Activated T-helper 1 cell treated with Interleukin-2 at 50 U/mL for 16 hours (primary cell): ENCODE measurements at regions not wholly inside any gene's neighbourhood (a gene's known extent, or its start where the extent isn't known, plus 50 kb on each side); places are given as distances from the start of the nearest gene placed in this dataset.

Experiments
- DNase-seq: peaks from one replicate; pipeline ENCODE4 v3.0.0-alpha.2; 2020; ENCODE audit warnings: low read depth

- DNase-seq, result no peak
Measured at GRCh38 chr9:78605041-78606000, 308.4 kb downstream of the PSAT1 start.

DNA sequence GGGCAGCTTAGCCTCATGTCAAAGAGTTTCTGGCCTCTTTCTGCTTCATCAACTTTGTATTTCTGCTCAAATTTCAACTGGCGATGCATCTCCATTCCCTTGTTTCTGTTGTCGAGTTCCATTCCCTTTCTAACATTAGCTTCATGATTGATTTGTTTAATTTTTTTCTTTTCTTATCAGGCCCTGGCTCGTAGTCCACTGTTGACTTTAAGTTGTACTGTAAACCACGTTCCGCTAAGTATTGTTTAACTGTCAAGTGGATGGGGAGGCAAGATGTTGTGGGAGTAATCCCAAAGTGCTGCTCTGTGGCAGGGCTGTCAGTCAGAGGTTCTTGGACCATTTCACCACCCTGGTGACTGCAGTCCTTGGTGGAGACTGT is 309.1 kb downstream of the PSAT1 start:
- DNase-seq, result no peak

DNA sequence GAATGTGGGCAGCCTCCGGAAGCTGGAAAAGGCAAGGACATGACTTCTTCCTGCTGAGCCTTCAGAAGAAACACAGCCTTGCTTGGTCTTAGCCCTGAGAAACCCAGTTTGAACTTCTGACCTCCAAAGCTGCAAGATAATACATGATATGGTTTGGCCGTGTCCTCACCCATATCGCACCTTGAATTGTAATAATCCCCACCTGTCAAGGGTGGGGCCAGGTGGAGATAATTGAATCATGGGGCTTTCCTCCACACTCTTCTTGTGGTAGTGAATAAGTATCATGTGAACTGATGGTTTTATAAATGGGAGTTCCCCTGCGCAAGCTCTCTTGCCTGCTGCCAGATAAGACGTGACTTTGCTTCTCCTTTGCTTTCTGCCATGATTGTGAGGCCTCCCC is 310.9 kb downstream of the PSAT1 start:
- DNase-seq, result no peak

- DNase-seq, result no peak
Measured at GRCh38 chr9:78609450-78609849, 312.5 kb downstream of the PSAT1 start.

GRCh38 chr9:78612091-78612490 is 315.2 kb downstream of the PSAT1 start:
- no peak for DNase-seq

GRCh38 chr9:78613006-78613405 is 316.1 kb downstream of the PSAT1 start:
- no peak for DNase-seq

GRCh38 chr9:78614892-78615291 is 318.0 kb downstream of the PSAT1 start:
- no peak for DNase-seq

- DNase-seq, result no peak
Measured at GRCh38 chr9:78615372-78615771, 318.4 kb downstream of the PSAT1 start.

- DNase-seq, result no peak
Measured at GRCh38 chr9:78618735-78619134, 321.8 kb downstream of the PSAT1 start.

DNA sequence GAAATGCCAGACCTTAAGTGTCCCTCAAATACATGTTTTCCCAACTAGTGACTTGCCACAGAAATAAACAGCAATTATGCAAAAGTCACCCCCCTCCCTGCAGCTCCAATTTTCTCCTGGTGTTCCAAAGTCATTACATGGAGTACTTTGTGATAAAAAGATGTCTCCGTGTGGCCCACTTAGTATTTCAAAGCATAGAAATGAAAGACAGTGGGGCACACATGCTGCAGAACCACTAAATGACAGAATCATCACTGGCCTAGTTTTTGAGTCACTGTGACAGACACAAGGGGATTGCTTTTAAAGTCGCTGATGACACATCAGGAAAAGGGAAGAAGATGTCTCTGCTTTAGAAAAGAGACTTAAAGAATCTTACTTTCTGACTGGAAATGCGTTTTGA is 323.4 kb downstream of the PSAT1 start:
- no peak for DNase-seq

DNA sequence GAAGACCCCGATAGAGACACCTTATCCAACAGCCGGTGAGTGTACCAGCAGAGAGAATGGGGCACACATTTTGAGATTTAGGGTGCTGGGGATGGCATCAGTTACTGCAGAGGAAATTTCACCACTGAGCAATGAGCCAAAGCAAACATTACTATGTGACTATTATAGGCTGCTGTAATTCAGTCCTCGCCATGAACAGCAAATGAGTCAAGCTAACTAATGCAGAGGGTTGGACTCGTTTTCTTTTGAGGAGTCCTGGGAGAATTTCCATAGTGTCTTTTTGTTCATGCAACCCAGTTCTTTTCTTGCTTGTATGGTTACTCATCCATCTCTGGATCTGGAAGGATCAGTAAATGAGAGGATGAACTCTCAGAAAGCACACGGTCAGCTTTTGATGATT is 323.8 kb downstream of the PSAT1 start:
- DNase-seq, result no peak

DNA sequence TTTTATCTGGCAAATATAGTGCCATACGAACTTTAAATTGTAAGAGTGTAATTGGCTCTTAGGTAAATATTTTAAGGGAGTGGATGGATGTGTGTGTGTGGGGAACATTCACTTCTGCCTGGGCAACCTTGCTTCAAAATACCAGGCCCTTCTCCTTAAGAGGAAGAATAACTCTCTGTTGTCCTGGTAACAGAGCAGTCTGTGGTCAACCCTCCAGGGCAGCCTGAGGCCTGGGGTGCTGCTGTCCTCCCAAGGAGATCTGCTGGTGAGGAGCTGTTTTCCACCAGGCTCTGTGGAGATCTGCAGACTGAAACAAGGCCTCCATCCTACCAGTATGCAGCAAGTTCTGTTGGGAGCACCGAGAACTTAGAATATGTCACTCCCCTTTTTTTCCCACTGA is 325.2 kb downstream of the PSAT1 start:
- DNase-seq, result no peak

DNA sequence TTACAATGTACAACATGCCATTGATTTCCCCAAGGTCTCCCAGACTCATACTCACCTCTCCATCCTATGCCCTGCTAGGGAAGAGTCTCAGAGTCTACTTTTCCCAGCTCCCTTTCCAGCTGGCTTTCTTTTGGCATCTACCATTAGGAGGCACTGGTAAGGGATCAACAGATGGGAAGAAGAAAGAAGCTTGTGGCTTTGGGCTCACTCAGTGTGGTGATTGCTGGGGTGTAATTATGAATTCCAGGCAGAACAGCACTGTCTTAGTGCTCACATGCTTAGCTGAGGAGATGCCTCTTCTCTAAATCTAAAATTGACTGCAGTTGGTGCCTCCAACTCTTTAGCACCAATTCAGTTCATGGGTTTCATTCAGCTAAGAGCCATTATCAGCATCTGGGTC is 330.0 kb downstream of the PSAT1 start:
- DNase-seq, result no peak

- no peak for DNase-seq
Measured at GRCh38 chr9:78630966-78631365, 334.0 kb downstream of the PSAT1 start.

GRCh38 chr9:78640728-78641127 is 343.8 kb downstream of the PSAT1 start:
- no peak for DNase-seq

GRCh38 chr9:78644359-78644758 is 347.4 kb downstream of the PSAT1 start:
- no peak for DNase-seq

GRCh38 chr9:78654324-78654723 is 357.4 kb downstream of the PSAT1 start:
- DNase-seq, result no peak

DNA sequence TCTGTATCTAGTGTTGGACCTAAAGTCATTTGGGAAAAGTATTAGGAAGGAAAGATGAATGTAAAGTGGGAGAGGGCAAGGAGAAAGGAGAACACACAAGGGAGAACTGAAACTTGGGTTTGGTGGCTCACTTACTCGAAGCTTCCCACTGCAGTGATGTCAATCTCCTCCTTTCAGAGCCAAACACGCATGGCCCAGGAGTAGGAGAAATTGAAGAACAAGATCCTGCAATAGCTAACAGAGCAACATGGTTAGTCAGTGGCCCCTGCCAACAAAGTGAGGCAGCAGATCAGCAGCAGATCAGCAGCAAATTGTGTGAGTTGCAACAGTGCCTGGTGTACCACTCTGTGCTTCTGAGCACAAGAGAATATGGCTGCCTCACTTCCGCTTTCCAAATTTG is 366.4 kb downstream of the PSAT1 start:
- DNase-seq, result no peak

DNA sequence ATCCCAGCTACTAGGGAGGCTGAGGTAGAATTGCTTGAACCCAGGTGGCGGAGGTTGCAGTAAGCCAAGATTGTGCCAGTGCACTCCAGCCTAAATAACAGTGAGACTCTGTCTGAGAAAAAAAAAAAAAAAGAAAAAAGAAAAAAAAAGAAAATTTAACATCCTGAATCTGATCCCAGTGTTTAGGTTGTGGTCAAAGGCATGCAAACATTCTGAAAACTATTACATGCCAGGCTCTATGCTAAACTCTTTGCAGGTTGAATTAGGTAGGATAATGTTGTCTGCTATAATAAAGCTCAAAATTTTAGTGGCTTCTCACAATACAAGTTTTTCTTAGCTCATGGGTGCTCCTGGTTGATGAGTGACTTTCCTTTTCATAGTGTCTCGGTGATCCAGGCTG is 367.4 kb downstream of the PSAT1 start:
- DNase-seq, result no peak

- no peak for DNase-seq
Measured at GRCh38 chr9:78666818-78667414, 370.0 kb downstream of the PSAT1 start.

- DNase-seq, result no peak
Measured at GRCh38 chr9:78668148-78668832, 371.4 kb downstream of the PSAT1 start.

DNA sequence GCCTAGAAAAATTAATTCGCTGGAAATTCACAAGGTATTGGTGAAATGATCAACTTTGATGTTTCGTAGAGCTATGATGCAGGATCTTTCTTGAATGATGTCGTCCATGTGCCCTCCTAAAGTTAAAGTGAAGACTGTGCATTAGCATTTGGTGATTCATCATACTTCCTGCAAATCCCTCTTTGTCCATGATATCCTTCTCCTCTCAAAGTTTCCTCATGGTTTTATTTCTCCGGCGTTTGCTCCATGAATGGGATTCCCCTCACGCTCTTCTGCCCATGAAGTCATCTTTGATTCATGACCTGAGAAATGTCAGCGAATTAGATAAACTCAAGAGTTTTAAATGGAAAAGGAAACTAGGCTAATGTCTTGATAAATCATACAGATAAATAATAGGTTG is 372.7 kb downstream of the PSAT1 start:
- no peak for DNase-seq

GRCh38 chr9:78671785-78672184 is 374.9 kb downstream of the PSAT1 start:
- no peak for DNase-seq
